GM21528 (cell line): ENCODE measurements at regions not wholly inside any gene's neighbourhood (a gene's known extent, or its start where the extent isn't known, plus 50 kb on each side); places are given as distances from the start of the nearest gene placed in this dataset.
A peak's percentile ranks its signal among the peaks of the same experiment; 100 is the strongest.
"Not testable (repeated sequence)": the region's sequence is repeated elsewhere in the genome, so short reads cannot be mapped to it uniquely, and the experiment has no call there.

Experiments used
- ATAC-seq: cut with Tn5 transposase; IDR thresholded peaks from one replicate; pipeline ENCODE4 v1.9.1; 2021; ENCODE audit warnings: mild to moderate bottlenecking, moderate library complexity; ENCODE audit not compliant: unreplicated experiment, low FRiP score

DNA sequence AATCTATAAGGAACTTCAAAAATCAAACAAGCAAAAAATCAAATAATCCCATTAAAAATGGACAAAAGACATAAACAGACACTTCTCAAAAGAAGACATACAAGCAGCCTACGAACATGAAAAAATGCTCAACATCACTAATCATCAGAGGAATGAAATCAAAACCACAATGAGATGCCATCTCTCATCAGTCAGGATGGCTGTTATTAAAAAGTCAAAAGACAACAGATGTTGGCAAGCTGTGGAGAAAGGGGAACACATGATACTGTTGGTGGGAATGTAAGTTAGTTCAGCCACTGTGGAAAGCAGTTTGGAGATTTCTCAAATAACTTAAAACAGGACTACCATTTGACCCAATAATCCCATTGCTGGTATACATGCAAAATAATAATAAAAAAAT, 226.4 kb downstream of the S1PR1 start:
- ATAC-seq = no peak

DNA sequence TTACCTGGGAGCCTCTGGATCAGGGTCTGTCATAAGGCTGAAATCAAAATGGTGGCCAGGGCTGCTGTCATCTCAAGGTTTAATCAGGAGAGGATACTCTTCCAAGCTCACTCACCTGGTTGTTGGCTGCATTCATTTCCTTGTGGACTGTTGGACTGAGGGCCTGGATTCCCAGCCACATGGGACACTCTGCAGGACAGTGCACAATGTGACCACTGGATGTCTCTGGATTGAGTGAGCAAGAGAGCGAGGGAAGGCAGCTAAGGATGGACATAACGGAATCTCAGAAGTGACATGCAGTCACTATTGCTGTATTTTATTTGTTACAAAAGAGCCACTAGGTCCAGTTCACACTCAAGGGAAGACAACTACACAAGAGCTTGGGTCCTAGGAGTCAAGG, 229.1 kb downstream of the S1PR1 start:
- no peak for ATAC-seq

DNA sequence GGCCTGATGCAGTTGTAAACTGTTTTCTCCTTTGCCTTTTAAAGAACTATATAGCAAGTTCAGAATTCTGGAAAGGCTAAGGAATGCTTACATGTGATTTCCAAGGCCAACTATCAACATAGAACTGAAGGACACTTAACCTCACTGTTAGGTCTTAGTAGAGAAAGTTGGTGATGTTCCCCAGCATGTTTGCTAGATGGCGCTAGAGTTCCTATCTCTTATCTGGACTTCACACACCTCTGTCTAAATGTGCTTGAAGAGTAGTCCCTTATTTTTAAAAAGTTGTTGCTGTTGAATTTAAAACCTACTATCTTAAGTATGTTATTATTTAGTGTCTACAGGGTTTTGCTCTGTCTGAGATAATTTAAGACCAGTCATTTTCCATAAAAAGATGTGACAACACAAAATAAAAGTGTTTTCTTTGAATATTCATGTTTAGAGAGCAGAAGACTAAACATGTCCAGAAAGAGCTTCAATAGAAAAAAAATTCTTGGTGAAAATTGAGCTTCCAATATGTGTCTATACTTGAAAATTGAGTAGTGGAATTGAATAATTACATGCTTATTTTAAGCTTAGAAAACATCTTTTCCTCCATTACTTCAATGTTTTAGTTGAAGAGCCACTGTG, 237.3 kb downstream of the S1PR1 start:
- no peak for ATAC-seq

- no peak for ATAC-seq
Measured at GRCh38 chr1:101476541-101476940, 239.7 kb downstream of the S1PR1 start.

GRCh38 chr1:101479945-101480344, 243.1 kb downstream of the S1PR1 start:
- no peak for ATAC-seq

DNA sequence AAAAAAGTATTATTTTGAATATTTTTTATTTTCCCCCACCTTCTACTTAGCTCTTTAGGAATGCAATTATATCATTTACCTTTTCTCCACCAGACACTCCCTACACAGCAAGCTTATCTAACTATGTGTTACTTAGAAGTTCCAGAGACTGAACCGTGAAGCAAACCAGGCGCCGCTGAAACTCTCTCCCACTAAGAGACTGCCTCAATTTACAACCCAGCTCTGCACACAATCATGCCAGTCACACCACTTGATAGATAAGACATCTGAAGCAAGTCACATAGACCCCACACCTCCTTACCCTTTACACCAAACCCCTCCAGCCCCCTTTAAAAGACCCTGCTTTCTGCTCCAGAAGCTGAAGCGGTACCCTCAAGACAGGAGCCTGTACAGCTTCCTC, 245.5 kb downstream of the S1PR1 start:
- ATAC-seq = no peak

GRCh38 chr1:101483982-101484688, 247.3 kb downstream of the S1PR1 start:
- ATAC-seq = no peak

DNA sequence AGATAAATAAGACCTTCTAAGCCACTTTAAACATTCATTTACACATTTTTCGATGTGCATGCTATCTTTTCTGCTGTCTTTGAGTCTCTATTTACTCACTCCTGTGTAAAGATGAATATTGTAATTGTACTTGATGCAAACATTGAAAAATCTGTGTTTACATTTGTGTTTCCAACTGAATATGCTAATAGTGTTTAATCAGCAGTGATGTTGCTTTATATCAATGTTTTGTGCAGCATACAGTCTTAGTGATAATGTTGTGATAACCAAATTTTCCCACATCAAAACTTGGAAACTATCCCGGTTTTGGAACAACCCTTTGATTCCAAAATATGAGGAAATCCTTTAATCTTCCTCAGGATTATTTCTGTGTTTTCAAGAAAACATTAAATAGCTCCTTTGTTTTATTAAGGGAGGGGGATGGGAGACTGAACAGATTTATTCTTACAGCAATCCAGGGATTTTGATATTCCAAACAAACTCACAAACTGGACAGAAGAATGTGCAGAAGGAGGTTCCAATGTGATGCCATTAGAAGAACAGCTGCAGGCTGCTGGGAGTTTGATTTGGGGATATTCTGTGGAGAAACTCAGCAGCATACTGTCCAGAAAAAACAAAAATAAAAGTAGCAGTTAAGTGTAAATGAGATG, 248.0 kb downstream of the S1PR1 start:
- ATAC-seq = no peak

DNA sequence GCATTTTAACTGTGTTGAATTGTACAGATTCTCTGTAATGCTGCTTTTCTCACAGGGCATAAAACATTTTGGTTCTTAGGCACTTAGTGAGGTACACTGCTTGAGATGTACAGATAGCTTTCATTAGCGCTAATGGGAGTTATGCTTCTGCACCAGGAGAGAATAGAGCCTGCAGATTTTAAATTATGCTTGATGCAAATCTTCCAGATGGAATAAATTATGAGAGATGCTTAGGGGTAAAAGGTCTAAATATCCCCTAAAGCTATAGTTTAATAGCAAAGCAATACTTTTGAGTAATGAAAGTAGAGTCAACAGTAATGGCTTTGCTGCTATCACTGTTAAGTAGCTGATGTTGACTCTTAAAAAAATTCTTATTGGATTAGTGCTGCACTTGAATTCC, 248.9 kb downstream of the S1PR1 start:
- ATAC-seq = no peak

DNA sequence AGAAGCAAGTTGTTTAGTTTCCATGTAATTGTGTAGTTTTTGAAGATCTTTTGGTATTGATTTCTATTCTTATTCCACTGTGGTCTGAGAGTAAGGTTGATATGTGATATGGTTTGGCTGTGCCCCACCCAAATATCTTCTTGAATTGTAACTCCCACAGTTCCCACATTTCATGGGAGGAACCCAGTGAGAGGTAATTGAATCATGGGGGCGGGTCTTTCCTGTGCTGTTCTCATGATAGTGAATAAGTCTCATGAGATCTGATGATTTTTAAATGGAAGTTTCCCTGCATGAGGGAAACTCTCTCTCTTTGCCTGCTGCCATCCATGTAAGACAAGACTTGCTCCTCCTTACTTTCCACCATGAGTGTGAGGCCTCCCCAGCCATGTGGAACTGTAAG, 255.3 kb downstream of the S1PR1 start:
- not testable (repeated sequence) for ATAC-seq

- ATAC-seq = not testable (repeated sequence)
Measured at GRCh38 chr1:101493920-101494319, 257.1 kb downstream of the S1PR1 start.

GRCh38 chr1:101496109-101496508, 259.3 kb downstream of the S1PR1 start:
- ATAC-seq = no peak

- ATAC-seq = no peak
Measured at GRCh38 chr1:101497881-101498559, 261.2 kb downstream of the S1PR1 start.

GRCh38 chr1:101504106-101504505, 267.3 kb downstream of the S1PR1 start:
- not testable (repeated sequence) for ATAC-seq

GRCh38 chr1:101505240-101505639, 268.4 kb downstream of the S1PR1 start:
- not testable (repeated sequence) for ATAC-seq

DNA sequence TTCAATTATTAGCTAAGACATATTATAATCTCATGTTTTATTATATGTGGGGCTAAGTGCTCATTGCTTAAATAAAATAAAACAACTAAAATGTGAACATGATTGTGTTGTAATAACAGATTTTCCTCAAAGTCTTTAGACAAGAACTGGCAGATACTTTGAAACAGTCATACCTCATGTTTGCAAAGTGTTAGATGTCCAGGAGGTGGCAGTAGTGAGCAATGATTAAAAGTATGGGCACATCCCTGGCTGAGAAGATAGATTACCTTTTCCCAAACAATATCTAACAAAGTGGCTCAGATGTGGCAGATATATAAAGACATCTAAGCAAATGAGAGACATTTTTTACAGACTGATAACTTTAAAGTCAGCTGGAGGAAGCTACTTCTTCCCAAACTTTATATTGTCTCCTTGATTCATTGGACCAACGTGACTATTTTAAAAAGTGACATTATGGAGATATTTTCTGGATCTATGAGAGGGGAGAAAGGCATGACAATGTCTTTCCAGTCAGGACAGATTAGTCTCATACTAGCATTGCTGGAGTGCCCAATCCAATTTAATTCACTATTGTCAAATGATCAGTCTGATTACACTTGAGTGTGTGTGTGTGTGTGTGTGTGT, 269.8 kb downstream of the S1PR1 start:
- ATAC-seq = peak; percentile 73

DNA sequence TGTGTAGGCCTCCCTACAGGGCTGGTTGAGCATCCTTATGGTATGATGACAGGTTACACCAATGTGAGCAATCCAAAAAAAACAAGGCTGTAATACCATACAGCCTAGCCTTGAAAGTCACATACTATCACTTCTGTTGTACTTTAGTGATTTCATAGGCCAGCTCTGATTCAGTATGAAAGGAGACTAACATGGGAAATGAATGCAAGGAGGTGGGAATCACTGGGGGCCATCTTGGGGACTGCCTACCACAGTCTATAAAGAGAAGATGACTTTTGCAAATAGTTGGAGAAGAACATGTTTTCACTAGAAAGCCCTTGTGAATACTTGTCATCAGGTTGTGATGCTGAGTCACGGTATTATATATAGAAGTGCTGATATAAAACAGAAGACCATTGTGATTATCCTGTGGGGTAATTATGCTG, 270.7 kb downstream of the S1PR1 start:
- no peak for ATAC-seq

DNA sequence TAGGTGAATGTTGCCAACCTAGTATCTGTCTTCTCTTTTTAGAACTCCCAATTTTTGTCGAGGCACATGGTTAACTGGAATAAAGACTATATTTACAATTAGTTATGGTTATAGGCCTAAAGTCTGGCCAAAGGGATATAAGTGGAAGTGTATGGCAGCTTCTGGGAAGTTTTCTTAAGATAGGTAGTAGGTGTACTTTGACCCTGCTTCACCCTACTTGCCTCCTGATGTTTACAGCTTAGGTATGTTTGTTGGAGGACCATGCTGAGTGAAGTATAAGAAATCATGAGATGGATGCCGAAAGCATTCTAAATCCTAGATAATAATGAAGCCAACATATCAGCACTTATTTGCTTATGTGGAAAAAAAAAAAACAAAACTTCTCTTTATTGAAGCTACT, 272.1 kb downstream of the S1PR1 start:
- ATAC-seq = no peak

DNA sequence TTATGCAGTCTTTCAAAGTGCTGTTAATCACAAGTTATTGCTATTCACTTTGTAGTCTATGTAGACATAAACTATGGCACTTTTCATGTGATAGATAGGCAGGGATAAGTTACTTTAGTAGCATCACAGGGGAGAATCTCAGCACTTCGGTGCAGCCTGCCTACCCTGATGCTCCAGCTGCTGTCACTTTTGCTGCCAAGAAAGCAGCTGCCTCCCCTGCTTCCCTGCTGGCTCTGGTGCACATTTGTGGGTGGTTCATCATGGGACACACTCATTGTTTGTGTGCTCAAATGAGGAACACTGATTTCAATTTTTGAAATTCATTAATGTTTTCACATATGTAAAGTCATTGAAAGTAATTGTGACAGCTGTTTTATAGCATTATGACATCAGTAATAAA, 272.6 kb downstream of the S1PR1 start:
- no peak for ATAC-seq

GRCh38 chr1:101511202-101511891, 274.5 kb downstream of the S1PR1 start:
- ATAC-seq = no peak
